CD4-positive, alpha-beta T cell (primary cell): ENCODE measurements at regions not wholly inside any gene's neighbourhood (a gene's known extent, or its start where the extent isn't known, plus 50 kb on each side); places are given as distances from the start of the nearest gene placed in this dataset.

Experiments used
- ATAC-seq: fragments of 200-7000 bp; cut with Tn5 transposase; one replicate; pipeline ENCODE4 v1.10.0; 2022; ENCODE audit warnings: mild to moderate bottlenecking; ENCODE audit not compliant: poor library complexity
- CTCF ChIA-PET: fragments of 350-600 bp; sonication (Branson Sonifier 250); formaldehyde crosslinking; loops from one replicate; lab custom pipeline; 2021; ENCODE audit warnings: antibody characterized with exemption, inconsistent platforms; lab: Charles Lee
- POLR2A ChIA-PET: fragments of 350-600 bp; sonication (Branson Sonifier 250); formaldehyde crosslinking; loops from one replicate; lab custom pipeline; 2021; ENCODE audit warnings: antibody characterized with exemption, inconsistent platforms; lab: Charles Lee
- DNase-seq, 14 experiments: peaks; one replicate each; pipeline ENCODE4 v3.0.0-alpha.2; 2013 to 2020; ENCODE audit warnings: mixed read lengths in 2 of 14
- H3K27ac ChIP-seq, 2 donors: one replicate each; pipeline versions ENCODE4 v1.5.1 to v1.7.0; 2013; ENCODE audit warnings: low read length in 2 of 2, low read depth in 1 of 2, mild to moderate bottlenecking in 1 of 2
- H3K27me3 ChIP-seq, 2 experiments: 1 replicate in 1 of 2; 2 replicates in 1 of 2; pipeline versions ENCODE4 v1.6.1 to v1.7.0; 2013; ENCODE audit warnings: low read length in 2 of 2, control low read depth in 1 of 2, mild to moderate bottlenecking in 1 of 2, moderate library complexity in 1 of 2; ENCODE audit not compliant: insufficient read depth in 2 of 2, control insufficient read depth in 1 of 2
- H3K36me3 ChIP-seq: one replicate; pipeline ENCODE4 v1.6.1; 2013; ENCODE audit warnings: low read length, control low read depth; ENCODE audit not compliant: insufficient read depth
- H3K4me1 ChIP-seq: one replicate; pipeline ENCODE4 v1.6.1; 2013; ENCODE audit warnings: low read length, control low read depth; ENCODE audit not compliant: insufficient read depth
- H3K4me3 ChIP-seq: one replicate; pipeline ENCODE4 v1.5.1; 2013; ENCODE audit warnings: mild to moderate bottlenecking, low read length, moderate library complexity
- H3K9me3 ChIP-seq, 2 experiments: 1 replicate in 1 of 2; 2 replicates in 1 of 2; pipeline versions ENCODE4 v1.6.1 to v1.7.0; 2013; ENCODE audit warnings: low read length in 2 of 2, mild to moderate bottlenecking in 2 of 2, control low read depth in 1 of 2, moderate library complexity in 1 of 2; ENCODE audit not compliant: control insufficient read depth in 1 of 2, insufficient read depth in 1 of 2
- H3K27ac Mint-ChIP-seq: one replicate; pipeline ENCODE4 v1.8.0; 2020; ENCODE audit warnings: mixed read lengths
- H3K27me3 Mint-ChIP-seq: one replicate; pipeline ENCODE4 v1.8.0; 2021; ENCODE audit warnings: mixed read lengths
- H3K36me3 Mint-ChIP-seq: one replicate; pipeline ENCODE4 v1.8.0; 2021; ENCODE audit warnings: low read depth, mixed read lengths
- H3K4me1 Mint-ChIP-seq: one replicate; pipeline ENCODE4 v1.8.0; 2021; ENCODE audit warnings: low read depth, mixed read lengths
- H3K4me3 Mint-ChIP-seq: one replicate; pipeline ENCODE4 v1.8.0; 2020; ENCODE audit warnings: mild to moderate bottlenecking, mixed read lengths
- H3K9me3 Mint-ChIP-seq: one replicate; pipeline ENCODE4 v1.8.0; 2020; ENCODE audit warnings: mixed read lengths
- CTCF ChIP-seq: fragments of 200-600 bp; IDR thresholded peaks from one replicate; pipeline ENCODE4 v1.8.0; 2022; ENCODE audit warnings: antibody characterized with exemption, mild to moderate bottlenecking
- intact Hi-C, 2 experiments: fragments of 100-400 bp; cut with DNase I in 1 of 2; cut with micrococcal nuclease in 1 of 2; formaldehyde crosslinking; loops; one replicate each; pipeline versions ENCODE4 v1.15.1 to v1.9.0; 2023 to 2025; cut with DNase I, micrococcal nuclease

GRCh38 chr3:55124371-55124770, 196.5 kb upstream of the LRTM1 start:
- Mint-ChIP-seq H3K36me3 (no peaks in the 10 kb centered on the region), H3K27me3 (no peaks in the 10 kb centered on the region), H3K27ac (no peak overlapping the region), H3K4me1 (no peaks in the 10 kb centered on the region), H3K4me3 (no peak overlapping the region), H3K9me3 (peaks cover 2% of the 10 kb centered on the region)
- Histone ChIP-seq H3K4me3 (no peak overlapping the region), H3K27ac (no peak overlapping the region), H3K36me3 (no peaks in the 10 kb centered on the region), H3K4me1 (no peaks in the 10 kb centered on the region), H3K27me3 (no peaks in the 10 kb centered on the region), H3K9me3 (peaks cover 0 to 4% of the 10 kb centered on the region in 2 experiments)
- ATAC-seq: no peak
- intact Hi-C loops: loop anchor here in 1 of 2 experiments (10.0 kb wide), 1 partner anchor 60 kb away; no protein-coding TSS in a partner anchor
- POLR2A ChIA-PET: no interaction called here
- no peak for DNase-seq
- TF ChIP-seq CTCF: no peak
- CTCF ChIA-PET: no interaction called here
